Endothelial cell of umbilical vein (primary cell): ENCODE measurements at regions not wholly inside any gene's neighbourhood (a gene's known extent, or its start where the extent isn't known, plus 50 kb on each side); places are given as distances from the start of the nearest gene placed in this dataset.

Experiments
- BruUV-seq: library from RNA; stranded (reverse); fragments of 400-500 nt; replicated peaks from 2 replicates; lab custom pipeline; 2021; lab: Mats Ljungman, UMichigan
- CTCF ChIA-PET: fragments of 300-600, 350-600 bp; sonication (Branson Sonifier 250); formaldehyde crosslinking; loops from one replicate; lab custom pipeline; 2021; ENCODE audit warnings: antibody characterized with exemption, inconsistent platforms; lab: Charles Lee
- POLR2A ChIA-PET: fragments of 300-600, 350-600 bp; sonication (Branson Sonifier 250); formaldehyde crosslinking; loops from one replicate; lab custom pipeline; 2021; ENCODE audit warnings: antibody characterized with exemption, inconsistent platforms; lab: Charles Lee
- DNase-seq: peaks from one replicate; pipeline ENCODE4 v3.0.0-alpha.2; 2011; ENCODE audit warnings: low read depth, low spot score
- FAIRE-seq: peaks from 2 replicates; lab custom pipeline; 2011; peaks lifted over from hg19 to GRCh38; lab: Jason Lieb, UNC
- H2AFZ ChIP-seq: 2 replicates; pipeline ENCODE4 v1.6.0; 2012; ENCODE audit warnings: low read depth, low read length, control low read depth, inconsistent platforms
- H3K27ac ChIP-seq: 2 replicates; pipeline ENCODE4 v1.5.1; 2011; ENCODE audit warnings: low read depth, mild to moderate bottlenecking, control low read depth, low read length, moderate library complexity; ENCODE audit not compliant: insufficient read depth
- H3K27me3 ChIP-seq, 2 experiments: 2 replicates each; pipeline versions ENCODE4 v1.6.0 to v1.6.1; 2011; ENCODE audit warnings: low read length in 2 of 2, mixed read lengths in 1 of 2; ENCODE audit not compliant: control insufficient read depth in 2 of 2, insufficient read depth in 2 of 2
- H3K36me3 ChIP-seq, 2 experiments: 2 replicates in 1 of 2; 3 replicates in 1 of 2; pipeline ENCODE4 v1.5.1; 2011; ENCODE audit warnings: low read length in 2 of 2, mild to moderate bottlenecking in 1 of 2, moderate library complexity in 1 of 2; ENCODE audit not compliant: control insufficient read depth in 2 of 2, insufficient read depth in 2 of 2; ENCODE audit errors: extremely low read depth in 1 of 2
- H3K4me1 ChIP-seq: 3 replicates; pipeline ENCODE4 v1.5.1; 2011; ENCODE audit warnings: mild to moderate bottlenecking, low read length; ENCODE audit not compliant: control insufficient read depth, insufficient read depth; ENCODE audit errors: extremely low read depth
- H3K4me2 ChIP-seq: 2 replicates; pipeline ENCODE4 v1.6.1; 2011; ENCODE audit warnings: low read length, control low read depth, mixed read lengths; ENCODE audit not compliant: insufficient read depth
- H3K4me3 ChIP-seq, 3 experiments: fragments of 200-600 bp in 1 of 3; sonication (generic), shearing (Covaris generic) in 1 of 3; replicated peaks in 1 of 3; 2 replicates each; pipeline ENCODE4 v1.5.1; 2011 to 2016; ENCODE audit warnings: control low read depth in 3 of 3, low read length in 3 of 3, mild to moderate bottlenecking in 2 of 3, inconsistent platforms in 1 of 3, low read depth in 1 of 3, moderate library complexity in 1 of 3; ENCODE audit not compliant: insufficient read depth in 1 of 3
- H3K79me2 ChIP-seq: 2 replicates; pipeline ENCODE4 v1.6.0; 2012; ENCODE audit warnings: low read length, inconsistent platforms; ENCODE audit not compliant: control insufficient read depth, insufficient read depth
- H3K9ac ChIP-seq: replicated peaks from 2 replicates; pipeline ENCODE3; 2011; ENCODE audit warnings: low read length, control low read depth; ENCODE audit not compliant: insufficient read depth; ENCODE audit errors: extremely low read depth
- H3K9me1 ChIP-seq: replicated peaks from 3 replicates; pipeline ENCODE4 v1.6.0; 2011; ENCODE audit warnings: mild to moderate bottlenecking, low read length; ENCODE audit not compliant: control insufficient read depth, insufficient read depth; ENCODE audit errors: extremely low read depth
- H3K9me3 ChIP-seq: replicated peaks from 2 replicates; pipeline ENCODE4 v1.5.1; 2012; ENCODE audit warnings: low read length, inconsistent platforms; ENCODE audit not compliant: control insufficient read depth, insufficient read depth
- H4K20me1 ChIP-seq: replicated peaks from 2 replicates; pipeline ENCODE3; 2011; ENCODE audit warnings: mild to moderate bottlenecking, low read length; ENCODE audit not compliant: control insufficient read depth, insufficient read depth; ENCODE audit errors: extremely low read depth
- EZH2 ChIP-seq: IDR thresholded peaks from 2 replicates; pipeline ENCODE4 v1.6.1; 2012; ENCODE audit warnings: borderline replicate concordance, low read depth, mild to moderate bottlenecking, moderate library complexity, low read length, inconsistent platforms; ENCODE audit not compliant: severe bottlenecking
- FOS ChIP-seq: IDR thresholded peaks from 2 replicates; pipeline ENCODE4 v1.6.1; 2011; ENCODE audit warnings: mild to moderate bottlenecking, low read length, moderate library complexity, borderline replicate concordance; ENCODE audit not compliant: insufficient read depth
- GATA2 ChIP-seq: IDR thresholded peaks from 2 replicates; pipeline ENCODE4 v1.7.0; 2011; ENCODE audit warnings: low read depth, mild to moderate bottlenecking, moderate library complexity, mixed read lengths, low read length; ENCODE audit not compliant: insufficient read length, insufficient read depth
- JUN ChIP-seq: IDR thresholded peaks from 2 replicates; pipeline ENCODE4 v1.6.1; 2011; ENCODE audit warnings: borderline replicate concordance, low read depth; ENCODE audit not compliant: insufficient read length, insufficient read depth
- MYC ChIP-seq: IDR thresholded peaks from one replicate; pipeline ENCODE4 v1.6.1; 2011; ENCODE audit warnings: mild to moderate bottlenecking, low read depth, low read length
- POLR2A ChIP-seq: IDR thresholded peaks from 2 replicates; pipeline ENCODE4 v1.6.1; 2012; ENCODE audit warnings: low read depth, mild to moderate bottlenecking, control low read depth, low read length
- POLR2AphosphoS5 ChIP-seq: IDR thresholded peaks from 2 replicates; pipeline ENCODE4 v1.6.1; 2012; ENCODE audit warnings: low read depth, mild to moderate bottlenecking, control low read depth, low read length, moderate library complexity; ENCODE audit not compliant: insufficient read depth
- dilution Hi-C: fragments of 300-500 bp; cut with MboI; formaldehyde crosslinking; loops from one replicate; pipeline ENCODE4 v1.15.0; 2019; ENCODE audit warnings: low sequenced_read_pairs; ENCODE audit not compliant: extremely low pct_ligation_motif_present
- intact Hi-C: fragments of 100-400 bp; cut with micrococcal nuclease; formaldehyde crosslinking; loops from one replicate; pipeline ENCODE4 v1.10.0; 2022
- TF ChIP-seq, protein P1 (sequence below): IDR thresholded peaks from 2 replicates; pipeline ENCODE4 v1.6.1; 2011; ENCODE audit not compliant: insufficient read depth, insufficient read length
- TF ChIP-seq, protein P2 (sequence below), 2 donors: IDR thresholded peaks; 1 replicate in 1 of 2; 2 replicates in 1 of 2; pipeline ENCODE4 v1.5.1; 2011; ENCODE audit warnings: low read length in 2 of 2, mild to moderate bottlenecking in 2 of 2, moderate library complexity in 2 of 2, control low read depth in 1 of 2, inconsistent platforms in 1 of 2, low read depth in 1 of 2; ENCODE audit not compliant: insufficient read depth in 1 of 2; ENCODE audit errors: extremely low read depth in 1 of 2

DNA sequence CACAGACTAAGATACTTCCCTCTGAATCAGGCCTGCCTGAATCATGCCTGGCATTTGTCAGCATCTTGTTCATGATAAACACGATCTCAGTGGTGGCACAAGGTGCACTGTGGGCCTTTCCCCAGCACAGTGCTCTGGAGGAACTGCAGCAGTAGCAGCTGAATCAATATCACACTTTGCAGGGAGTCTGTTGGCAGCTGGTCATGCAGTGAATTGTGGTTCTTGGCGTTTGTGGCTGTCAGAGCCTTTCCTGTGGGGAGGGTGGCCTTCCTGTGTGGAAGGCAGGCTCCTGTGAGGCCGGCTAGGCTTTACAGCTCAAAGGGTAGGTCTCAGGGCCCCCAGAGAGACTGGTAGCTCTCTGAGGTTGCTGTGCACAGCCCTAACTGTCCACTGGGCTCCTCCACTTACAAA lies 54.4 kb upstream of the TLE3 start:
- no TSS peak for BruUV-seq
- Histone ChIP-seq H3K9me3 (no peaks in the 10 kb centered on the region), H3K9ac (no peak overlapping the region), H3K27ac (no peak overlapping the region), H3K36me3 (no peaks in the 10 kb centered on the region), H3K27me3 (peaks cover 0 to 4% of the 10 kb centered on the region in 2 experiments), H4K20me1 (no peaks in the 10 kb centered on the region), H3K4me2 (no peak overlapping the region), H3K4me1 (peaks cover 7% of the 10 kb centered on the region), H3K79me2 (no peaks in the 10 kb centered on the region), H3K9me1 (no peaks in the 10 kb centered on the region), H3K4me3 (no peak overlapping the region), H2AFZ (no peak overlapping the region)
- DNase-seq (peak; percentile 92), FAIRE-seq (peak; percentile 63)
- POLR2A ChIA-PET, result no interaction called here
- dilution Hi-C loops, result no loop called here
- TF ChIP-seq POLR2A (no peak), EZH2 (no peak), GATA2 (no peak), MYC (no peak), POLR2AphosphoS5 (no peak), JUN (no peak), FOS (no peak)
- TF ChIP-seq, protein P1, sequence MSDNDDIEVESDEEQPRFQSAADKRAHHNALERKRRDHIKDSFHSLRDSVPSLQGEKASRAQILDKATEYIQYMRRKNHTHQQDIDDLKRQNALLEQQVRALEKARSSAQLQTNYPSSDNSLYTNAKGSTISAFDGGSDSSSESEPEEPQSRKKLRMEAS, result no peak
- TF ChIP-seq, protein P2, sequence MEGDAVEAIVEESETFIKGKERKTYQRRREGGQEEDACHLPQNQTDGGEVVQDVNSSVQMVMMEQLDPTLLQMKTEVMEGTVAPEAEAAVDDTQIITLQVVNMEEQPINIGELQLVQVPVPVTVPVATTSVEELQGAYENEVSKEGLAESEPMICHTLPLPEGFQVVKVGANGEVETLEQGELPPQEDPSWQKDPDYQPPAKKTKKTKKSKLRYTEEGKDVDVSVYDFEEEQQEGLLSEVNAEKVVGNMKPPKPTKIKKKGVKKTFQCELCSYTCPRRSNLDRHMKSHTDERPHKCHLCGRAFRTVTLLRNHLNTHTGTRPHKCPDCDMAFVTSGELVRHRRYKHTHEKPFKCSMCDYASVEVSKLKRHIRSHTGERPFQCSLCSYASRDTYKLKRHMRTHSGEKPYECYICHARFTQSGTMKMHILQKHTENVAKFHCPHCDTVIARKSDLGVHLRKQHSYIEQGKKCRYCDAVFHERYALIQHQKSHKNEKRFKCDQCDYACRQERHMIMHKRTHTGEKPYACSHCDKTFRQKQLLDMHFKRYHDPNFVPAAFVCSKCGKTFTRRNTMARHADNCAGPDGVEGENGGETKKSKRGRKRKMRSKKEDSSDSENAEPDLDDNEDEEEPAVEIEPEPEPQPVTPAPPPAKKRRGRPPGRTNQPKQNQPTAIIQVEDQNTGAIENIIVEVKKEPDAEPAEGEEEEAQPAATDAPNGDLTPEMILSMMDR (IDR thresholded peaks at IDR 0.05; ENCODE audit: extremely low read depth in 1 of 2, insufficient read depth in 1 of 2, low read depth in 1 of 2, low read length in 2 of 2), result no peak
- intact Hi-C loops, result loop anchor here (1.0 to 2.0 kb wide), 2 partner anchors 41 to 53 kb away; no protein-coding TSS in a partner anchor
- CTCF ChIA-PET, result interaction anchor here (0.7 to 6.0 kb wide), 8 partner anchors 9 to 59 kb away, joined by 3 to 30 read pairs (median 4); no protein-coding TSS in a partner anchor
